Ectodermal cell (in vitro differentiated cells): ENCODE measurements at regions not wholly inside any gene's neighbourhood (a gene's known extent, or its start where the extent isn't known, plus 50 kb on each side); places are given as distances from the start of the nearest gene placed in this dataset.

Experiments used
- H3K27ac ChIP-seq: 2 replicates; pipeline ENCODE4 v1.7.0; 2013; ENCODE audit warnings: mild to moderate bottlenecking, low read depth, low read length; ENCODE audit not compliant: insufficient read depth, poor library complexity, severe bottlenecking
- H3K27me3 ChIP-seq: 2 replicates; pipeline ENCODE4 v1.7.0; 2013; ENCODE audit warnings: mild to moderate bottlenecking, low read length; ENCODE audit not compliant: insufficient read depth, control insufficient read depth, poor library complexity, severe bottlenecking
- H3K36me3 ChIP-seq: one replicate; pipeline ENCODE4 v1.7.0; 2013; ENCODE audit warnings: low read length; ENCODE audit not compliant: control insufficient read depth, insufficient read depth
- H3K4me1 ChIP-seq: one replicate; pipeline ENCODE4 v1.7.0; 2013; ENCODE audit warnings: low read length; ENCODE audit not compliant: control insufficient read depth, insufficient read depth
- H3K4me3 ChIP-seq: 2 replicates; pipeline ENCODE4 v1.7.0; 2013; ENCODE audit warnings: low read depth, low read length, control low read depth; ENCODE audit not compliant: insufficient read depth
- H3K9me3 ChIP-seq: 2 replicates; pipeline ENCODE4 v1.7.0; 2013; ENCODE audit warnings: mild to moderate bottlenecking, low read length, moderate library complexity; ENCODE audit not compliant: control insufficient read depth
- WGBS, 2 experiments: methylation state at CpG; one replicate each; pipeline ENCODE4 v1.1.7; 2013; ENCODE audit warnings: missing lambda C conversion rate in 2 of 2; 5-methylcytosine and 5-hydroxymethylcytosine counted together

- WGBS, 2 experiments: 91 to 100% methylated on average over 1 of the region's 1 CpG
- no peak overlapping the region for H3K4me3 ChIP-seq
Measured at GRCh38 chr3:76405196-76405595, 619.8 kb upstream of the ZNF717 start.

GRCh38 chr3:76410762-76411281 lies 625.5 kb upstream of the ZNF717 start:
- no peaks in the 10 kb centered on the region for H3K27me3 ChIP-seq
- no peak overlapping the region for H3K4me3 ChIP-seq
- no peak overlapping the region for H3K27ac ChIP-seq
- H3K9me3 ChIP-seq: no peaks in the 10 kb centered on the region
- H3K36me3 ChIP-seq: no peaks in the 10 kb centered on the region
- H3K4me1 ChIP-seq: no peaks in the 10 kb centered on the region
- 100% methylated on average over 2 of the region's 3 CpGs for WGBS, 2 experiments

More at GRCh38 chr3:76405196-76405595, 619.8 kb upstream of the ZNF717 start:
- Histone ChIP-seq H3K4me1 (no peaks in the 10 kb centered on the region), H3K9me3 (no peaks in the 10 kb centered on the region), H3K36me3 (no peaks in the 10 kb centered on the region), H3K27ac (no peak overlapping the region), H3K27me3 (no peaks in the 10 kb centered on the region)

- no peak overlapping the region for H3K27ac ChIP-seq
- WGBS, 2 experiments: 96 to 100% methylated on average over 2 of the region's 2 CpGs
- no peaks in the 10 kb centered on the region for H3K36me3 ChIP-seq
- H3K4me3 ChIP-seq: no peak overlapping the region
- no peaks in the 10 kb centered on the region for H3K27me3 ChIP-seq
- H3K9me3 ChIP-seq: no peaks in the 10 kb centered on the region
- H3K4me1 ChIP-seq: no peaks in the 10 kb centered on the region
Measured at GRCh38 chr3:76415384-76415783, 624.5 kb upstream of the ROBO2 start.

- Histone ChIP-seq H3K27me3 (no peaks in the 10 kb centered on the region), H3K27ac (no peak overlapping the region), H3K36me3 (no peaks in the 10 kb centered on the region), H3K9me3 (no peaks in the 10 kb centered on the region), H3K4me3 (no peak overlapping the region), H3K4me1 (no peaks in the 10 kb centered on the region)
- WGBS, 2 experiments: 92 to 94% methylated on average over 2 of the region's 2 CpGs
Measured at GRCh38 chr3:76429581-76430177, 610.2 kb upstream of the ROBO2 start.

- Histone ChIP-seq H3K27ac (no peak overlapping the region), H3K27me3 (no peaks in the 10 kb centered on the region), H3K36me3 (no peaks in the 10 kb centered on the region), H3K9me3 (no peaks in the 10 kb centered on the region), H3K4me1 (no peaks in the 10 kb centered on the region), H3K4me3 (no peak overlapping the region)
- 86 to 89% methylated on average over 4 of the region's 4 CpGs for WGBS, 2 experiments
Measured at GRCh38 chr3:76432396-76432795, 607.5 kb upstream of the ROBO2 start.

- 88% methylated on average over 2 of the region's 3 CpGs; no CpG with 5 or more reads in 1 of the 2 experiments for WGBS, 2 experiments
- Histone ChIP-seq H3K27ac (no peak overlapping the region), H3K9me3 (no peaks in the 10 kb centered on the region), H3K36me3 (no peaks in the 10 kb centered on the region), H3K27me3 (no peaks in the 10 kb centered on the region), H3K4me1 (no peaks in the 10 kb centered on the region), H3K4me3 (no peak overlapping the region)
Measured at GRCh38 chr3:76436894-76437293, 603.0 kb upstream of the ROBO2 start.

GRCh38 chr3:76438971-76439370 lies 600.9 kb upstream of the ROBO2 start:
- H3K36me3 ChIP-seq: no peaks in the 10 kb centered on the region
- H3K27ac ChIP-seq: no peak overlapping the region
- no peak overlapping the region for H3K4me3 ChIP-seq
- no peaks in the 10 kb centered on the region for H3K4me1 ChIP-seq
- 75 to 78% methylated on average over 2 of the region's 2 CpGs for WGBS, 2 experiments
- H3K9me3 ChIP-seq: no peaks in the 10 kb centered on the region
- no peaks in the 10 kb centered on the region for H3K27me3 ChIP-seq

GRCh38 chr3:76442374-76442915 lies 597.5 kb upstream of the ROBO2 start:
- Histone ChIP-seq H3K4me3 (no peak overlapping the region), H3K9me3 (no peaks in the 10 kb centered on the region), H3K36me3 (no peaks in the 10 kb centered on the region), H3K27ac (no peak overlapping the region), H3K4me1 (no peaks in the 10 kb centered on the region), H3K27me3 (no peaks in the 10 kb centered on the region)
- 93 to 95% methylated on average over 7 of the region's 8 CpGs for WGBS, 2 experiments

- no peak overlapping the region for H3K27ac ChIP-seq
- WGBS, 2 experiments: 97 to 98% methylated on average over 3 of the region's 3 CpGs
- H3K9me3 ChIP-seq: no peaks in the 10 kb centered on the region
- no peak overlapping the region for H3K4me3 ChIP-seq
- H3K4me1 ChIP-seq: no peaks in the 10 kb centered on the region
- H3K27me3 ChIP-seq: no peaks in the 10 kb centered on the region
- H3K36me3 ChIP-seq: no peaks in the 10 kb centered on the region
Measured at GRCh38 chr3:76456322-76456721, 583.6 kb upstream of the ROBO2 start.

GRCh38 chr3:76463501-76463900 lies 576.4 kb upstream of the ROBO2 start:
- no peak overlapping the region for H3K4me3 ChIP-seq
- H3K4me1 ChIP-seq: no peaks in the 10 kb centered on the region
- no peaks in the 10 kb centered on the region for H3K9me3 ChIP-seq
- WGBS, 2 experiments: 93 to 94% methylated on average over 4 of the region's 4 CpGs
- no peaks in the 10 kb centered on the region for H3K36me3 ChIP-seq
- H3K27ac ChIP-seq: no peak overlapping the region
- H3K27me3 ChIP-seq: no peaks in the 10 kb centered on the region
